Glutamatergic neuron (in vitro differentiated cells): ENCODE measurements at regions not wholly inside any gene's neighbourhood (a gene's known extent, or its start where the extent isn't known, plus 50 kb on each side); places are given as distances from the start of the nearest gene placed in this dataset.

ENCODE experiments used
- DNase-seq: peaks from one replicate; pipeline ENCODE4 v3.0.0; 2022
- H3K27ac Mint-ChIP-seq: one replicate; pipeline ENCODE4 v1.8.0; 2020; ENCODE audit warnings: mild to moderate bottlenecking, mixed read lengths, inconsistent platforms; ENCODE audit not compliant: unreplicated experiment
- H3K27me3 Mint-ChIP-seq: one replicate; pipeline ENCODE4 v1.8.0; 2020; ENCODE audit warnings: mild to moderate bottlenecking, moderate library complexity, mixed read lengths, inconsistent platforms; ENCODE audit not compliant: unreplicated experiment
- H3K36me3 Mint-ChIP-seq: one replicate; pipeline ENCODE4 v1.8.0; 2020; ENCODE audit warnings: mild to moderate bottlenecking, mixed read lengths, inconsistent platforms; ENCODE audit not compliant: unreplicated experiment
- H3K4me1 Mint-ChIP-seq: one replicate; pipeline ENCODE4 v1.8.0; 2020; ENCODE audit warnings: mild to moderate bottlenecking, low read depth, mixed read lengths, inconsistent platforms; ENCODE audit not compliant: unreplicated experiment
- H3K4me3 Mint-ChIP-seq: one replicate; pipeline ENCODE4 v1.8.0; 2020; ENCODE audit warnings: mild to moderate bottlenecking, mixed read lengths, inconsistent platforms; ENCODE audit not compliant: unreplicated experiment
- H3K9me3 Mint-ChIP-seq: one replicate; pipeline ENCODE4 v1.8.0; 2020; ENCODE audit warnings: mild to moderate bottlenecking, moderate library complexity, mixed read lengths, inconsistent platforms; ENCODE audit not compliant: unreplicated experiment
- TF ChIP-seq, protein P1 (sequence below): fragments of 200-600 bp; sonication (generic); IDR thresholded peaks from one replicate; pipeline ENCODE4 v1.5.0; 2021; ENCODE audit not compliant: partially characterized antibody, unreplicated experiment

- H3K4me1 Mint-ChIP-seq, result no peaks in the 10 kb centered on the region
- H3K9me3 Mint-ChIP-seq, result peaks cover 7% of the 10 kb centered on the region
- DNase-seq, result no peak
- no peak overlapping the region for H3K4me3 Mint-ChIP-seq
- peaks cover 3% of the 10 kb centered on the region for H3K27me3 Mint-ChIP-seq
- H3K27ac Mint-ChIP-seq, result no peak overlapping the region
- TF ChIP-seq, protein P1, sequence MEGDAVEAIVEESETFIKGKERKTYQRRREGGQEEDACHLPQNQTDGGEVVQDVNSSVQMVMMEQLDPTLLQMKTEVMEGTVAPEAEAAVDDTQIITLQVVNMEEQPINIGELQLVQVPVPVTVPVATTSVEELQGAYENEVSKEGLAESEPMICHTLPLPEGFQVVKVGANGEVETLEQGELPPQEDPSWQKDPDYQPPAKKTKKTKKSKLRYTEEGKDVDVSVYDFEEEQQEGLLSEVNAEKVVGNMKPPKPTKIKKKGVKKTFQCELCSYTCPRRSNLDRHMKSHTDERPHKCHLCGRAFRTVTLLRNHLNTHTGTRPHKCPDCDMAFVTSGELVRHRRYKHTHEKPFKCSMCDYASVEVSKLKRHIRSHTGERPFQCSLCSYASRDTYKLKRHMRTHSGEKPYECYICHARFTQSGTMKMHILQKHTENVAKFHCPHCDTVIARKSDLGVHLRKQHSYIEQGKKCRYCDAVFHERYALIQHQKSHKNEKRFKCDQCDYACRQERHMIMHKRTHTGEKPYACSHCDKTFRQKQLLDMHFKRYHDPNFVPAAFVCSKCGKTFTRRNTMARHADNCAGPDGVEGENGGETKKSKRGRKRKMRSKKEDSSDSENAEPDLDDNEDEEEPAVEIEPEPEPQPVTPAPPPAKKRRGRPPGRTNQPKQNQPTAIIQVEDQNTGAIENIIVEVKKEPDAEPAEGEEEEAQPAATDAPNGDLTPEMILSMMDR, result no peak
- H3K36me3 Mint-ChIP-seq, result peaks cover 6% of the 10 kb centered on the region
Measured at GRCh38 chr22:48037618-48038017, 1275.2 kb downstream of the TBC1D22A start.

DNA sequence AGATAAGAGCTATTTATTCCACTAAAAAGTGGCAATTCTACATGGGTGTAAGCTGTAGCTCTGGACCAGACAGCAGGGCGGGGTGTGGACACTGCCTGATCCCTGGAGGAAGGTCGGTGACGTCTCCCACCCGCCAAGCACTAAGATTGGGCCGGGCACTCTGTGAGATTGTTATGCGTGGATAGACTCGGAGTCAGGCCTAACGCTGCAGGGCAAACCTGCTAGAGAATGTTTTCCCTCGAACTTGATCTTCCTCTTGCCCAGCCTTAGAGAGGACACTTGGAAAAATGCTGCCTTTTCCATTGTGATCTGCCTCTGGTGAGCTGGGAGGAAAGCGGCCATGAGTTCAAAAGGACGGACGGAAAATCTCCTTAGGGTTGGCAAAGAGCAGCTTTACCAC, 1273.4 kb downstream of the TBC1D22A start:
- no peaks in the 10 kb centered on the region for H3K36me3 Mint-ChIP-seq
- no peaks in the 10 kb centered on the region for H3K4me1 Mint-ChIP-seq
- H3K4me3 Mint-ChIP-seq, result no peak overlapping the region
- TF ChIP-seq, protein P1, result no peak
- no peak overlapping the region for H3K27ac Mint-ChIP-seq
- no peaks in the 10 kb centered on the region for H3K9me3 Mint-ChIP-seq
- no peak for DNase-seq
- H3K27me3 Mint-ChIP-seq, result no peaks in the 10 kb centered on the region

GRCh38 chr22:48031589-48031988, 1269.1 kb downstream of the TBC1D22A start:
- H3K4me3 Mint-ChIP-seq, result no peak overlapping the region
- peaks cover 4% of the 10 kb centered on the region for H3K36me3 Mint-ChIP-seq
- H3K27ac Mint-ChIP-seq, result no peak overlapping the region
- H3K9me3 Mint-ChIP-seq, result peaks cover 2% of the 10 kb centered on the region
- H3K4me1 Mint-ChIP-seq, result no peaks in the 10 kb centered on the region
- H3K27me3 Mint-ChIP-seq, result no peaks in the 10 kb centered on the region
- no peak for DNase-seq
- TF ChIP-seq, protein P1, result no peak

DNA sequence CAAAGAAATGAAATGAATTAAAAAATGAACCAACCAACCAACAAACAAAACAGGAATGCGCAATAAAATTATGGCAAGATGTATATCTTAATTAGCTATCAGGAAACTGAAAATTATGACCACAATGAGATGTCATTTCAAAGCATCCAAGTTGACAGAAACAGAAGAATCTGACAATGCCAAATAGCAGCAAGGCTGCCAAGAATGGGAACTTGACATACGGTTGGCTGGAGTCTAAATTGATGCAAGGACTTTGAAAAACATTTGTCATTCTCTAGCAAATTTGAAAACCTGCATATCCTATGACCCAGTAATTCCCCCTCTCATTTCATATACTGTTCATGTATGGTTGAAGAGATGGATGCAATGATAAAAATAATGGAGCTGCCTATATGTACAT, 1262.6 kb downstream of the TBC1D22A start:
- peaks cover 2% of the 10 kb centered on the region for H3K9me3 Mint-ChIP-seq
- H3K4me1 Mint-ChIP-seq, result no peaks in the 10 kb centered on the region
- no peaks in the 10 kb centered on the region for H3K27me3 Mint-ChIP-seq
- H3K36me3 Mint-ChIP-seq, result peaks cover 10% of the 10 kb centered on the region
- no peak overlapping the region for H3K4me3 Mint-ChIP-seq
- no peak overlapping the region for H3K27ac Mint-ChIP-seq
- TF ChIP-seq, protein P1, result no peak
- DNase-seq, result no peak

GRCh38 chr22:48021991-48022401, 1259.5 kb downstream of the TBC1D22A start:
- H3K4me3 Mint-ChIP-seq, result no peak overlapping the region
- peaks cover 9% of the 10 kb centered on the region for H3K27me3 Mint-ChIP-seq
- TF ChIP-seq, protein P1, result no peak
- no peak for DNase-seq
- no peaks in the 10 kb centered on the region for H3K4me1 Mint-ChIP-seq
- peaks cover 16% of the 10 kb centered on the region for H3K36me3 Mint-ChIP-seq
- no peak overlapping the region for H3K27ac Mint-ChIP-seq
- H3K9me3 Mint-ChIP-seq, result peaks cover 17% of the 10 kb centered on the region
